PC-3 (cell line): ENCODE measurements at regions not wholly inside any gene's neighbourhood (a gene's known extent, or its start where the extent isn't known, plus 50 kb on each side); places are given as distances from the start of the nearest gene placed in this dataset.
"Not testable (repeated sequence)": the region's sequence is repeated elsewhere in the genome, so short reads cannot be mapped to it uniquely, and the experiment has no call there.

Source experiments
- ATAC-seq: fragments of 200-7000 bp; cut with Tn5 transposase; 2 replicates; pipeline ENCODE4 v1.9.1; 2020; ENCODE audit warnings: mild to moderate bottlenecking, moderate library complexity
- BruUV-seq: library from RNA; stranded (reverse); fragments of 400-500 nt; replicated peaks from 2 replicates; lab custom pipeline; 2021; lab: Mats Ljungman, UMichigan
- CTCF ChIA-PET: fragments of 300-600 bp; sonication (Branson Sonifier 250); formaldehyde crosslinking; loops from one replicate; lab custom pipeline; 2022; ENCODE audit warnings: antibody characterized with exemption; lab: Charles Lee
- POLR2A ChIA-PET: fragments of 300-600 bp; sonication (Branson Sonifier 250); formaldehyde crosslinking; loops from one replicate; lab custom pipeline; 2022; ENCODE audit warnings: antibody characterized with exemption; ENCODE audit not compliant: unreplicated experiment; lab: Charles Lee
- DNase-seq: peaks from one replicate; pipeline ENCODE4 v3.0.0-alpha.2; 2015
- H2AFZ ChIP-seq: fragments of 300-600 bp; sonication (generic); 2 replicates; pipeline ENCODE4 v1.6.0; 2016; ENCODE audit warnings: antibody characterized with exemption, low read length
- H3F3A ChIP-seq: fragments of 300-600 bp; sonication (generic); one replicate; pipeline ENCODE4 v1.6.0; 2017; ENCODE audit warnings: antibody characterized with exemption, low read length, control low read depth, mild to moderate bottlenecking; ENCODE audit not compliant: unreplicated experiment
- H3K27ac ChIP-seq: fragments of 300-600 bp; sonication (generic); 2 replicates; pipeline ENCODE4 v1.5.1; 2016; ENCODE audit warnings: mild to moderate bottlenecking, low read length
- H3K27me3 ChIP-seq: fragments of 300-600 bp; sonication (generic); 2 replicates; pipeline ENCODE4 v1.6.1; 2016; ENCODE audit warnings: low read length, mixed read lengths
- H3K36me3 ChIP-seq: fragments of 300-600 bp; sonication (generic); 2 replicates; pipeline ENCODE4 v1.6.1; 2016; ENCODE audit warnings: low read depth, mixed run types, low read length, mixed read lengths
- H3K4me1 ChIP-seq: fragments of 300-600 bp; sonication (generic); 2 replicates; pipeline ENCODE4 v1.5.1; 2016; ENCODE audit warnings: low read length; ENCODE audit not compliant: insufficient read depth
- H3K4me2 ChIP-seq: fragments of 300-600 bp; sonication (generic); 2 replicates; pipeline ENCODE4 v1.6.0; 2016; ENCODE audit warnings: low read length
- H3K4me3 ChIP-seq: fragments of 300-600 bp; sonication (generic); 2 replicates; pipeline ENCODE4 v1.5.1; 2016; ENCODE audit warnings: mild to moderate bottlenecking, low read length, mixed read lengths
- H3K79me2 ChIP-seq: fragments of 300-600 bp; sonication (generic); 2 replicates; pipeline ENCODE4 v1.6.1; 2017; ENCODE audit warnings: low read length, mixed read lengths
- H3K9ac ChIP-seq: fragments of 300-600 bp; sonication (generic); 2 replicates; pipeline ENCODE4 v1.6.0; 2016; ENCODE audit warnings: mild to moderate bottlenecking, low read length
- H3K9me2 ChIP-seq: fragments of 300-600 bp; sonication (generic); replicated peaks from 2 replicates; pipeline ENCODE4 v1.6.1; 2016; ENCODE audit warnings: mixed run types, low read length, mixed read lengths
- H3K9me3 ChIP-seq: fragments of 300-600 bp; sonication (generic); 2 replicates; pipeline ENCODE4 v1.6.1; 2016; ENCODE audit warnings: low read length, mixed read lengths
- H4K20me1 ChIP-seq: fragments of 300-600 bp; sonication (generic); 2 replicates; pipeline ENCODE4 v1.6.1; 2016; ENCODE audit warnings: low read length, mixed read lengths
- CTCF ChIP-seq: fragments of 300-600 bp; sonication (generic); conservative IDR thresholded peaks from 2 replicates; pipeline ENCODE4 v1.5.1; 2017; ENCODE audit warnings: antibody characterized with exemption, low read depth, mild to moderate bottlenecking, low read length
- EZH2 ChIP-seq: fragments of 300-600 bp; sonication (generic); IDR thresholded peaks from one replicate; pipeline ENCODE4 v1.6.1; 2017; ENCODE audit warnings: antibody characterized with exemption, mild to moderate bottlenecking, low read length; ENCODE audit not compliant: unreplicated experiment
- EZH2phosphoT487 ChIP-seq: fragments of 300-600 bp; sonication (generic); IDR thresholded peaks from 2 replicates; pipeline ENCODE4 v1.6.1; 2018; ENCODE audit warnings: mild to moderate bottlenecking, antibody characterized with exemption, low read length, borderline replicate concordance
- intact Hi-C: fragments of 100-400 bp; cut with micrococcal nuclease; formaldehyde crosslinking; loops from 2 replicates; pipeline ENCODE4 v1.9.0; 2023

DNA sequence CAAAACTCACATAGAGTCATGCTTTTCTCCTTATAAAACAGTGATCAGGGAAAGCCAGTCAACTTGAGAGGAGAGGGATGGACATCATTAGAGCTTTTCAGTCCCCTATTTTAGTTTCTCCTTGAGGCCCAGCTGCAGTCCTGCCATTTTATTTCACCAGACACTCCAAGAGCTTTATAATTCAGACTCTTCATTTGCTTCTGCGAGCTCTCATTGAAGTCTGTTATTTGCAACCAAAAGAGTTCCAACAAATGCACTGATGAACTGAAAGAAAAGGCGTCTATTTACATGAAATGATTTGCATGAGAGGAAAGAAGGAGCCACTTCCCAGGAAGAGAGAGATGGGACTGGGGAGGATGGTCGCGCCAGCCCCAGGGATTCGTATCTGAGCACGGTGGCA is 86.8 kb downstream of the NDUFA12 start:
- BruUV-seq: no TSS peak
- Histone ChIP-seq H3K36me3 (no peaks in the 10 kb centered on the region), H3K4me3 (no peak overlapping the region), H3K9me2 (no peaks in the 10 kb centered on the region), H3K4me1 (no peaks in the 10 kb centered on the region), H3K9me3 (no peaks in the 10 kb centered on the region), H3K9ac (no peak overlapping the region), H4K20me1 (no peaks in the 10 kb centered on the region), H2AFZ (no peak overlapping the region), H3K27me3 (no peaks in the 10 kb centered on the region), H3F3A (no peaks in the 10 kb centered on the region), H3K27ac (no peak overlapping the region), H3K79me2 (no peaks in the 10 kb centered on the region), H3K4me2 (no peak overlapping the region)
- TF ChIP-seq EZH2: no peak
- TF ChIP-seq EZH2phosphoT487: no peak
- TF ChIP-seq CTCF: no peak
- DNase-seq: no peak
- ChIA-PET POLR2A (no interaction called here), CTCF (no interaction called here)
- ATAC-seq: no peak
- intact Hi-C loops: no loop called here

DNA sequence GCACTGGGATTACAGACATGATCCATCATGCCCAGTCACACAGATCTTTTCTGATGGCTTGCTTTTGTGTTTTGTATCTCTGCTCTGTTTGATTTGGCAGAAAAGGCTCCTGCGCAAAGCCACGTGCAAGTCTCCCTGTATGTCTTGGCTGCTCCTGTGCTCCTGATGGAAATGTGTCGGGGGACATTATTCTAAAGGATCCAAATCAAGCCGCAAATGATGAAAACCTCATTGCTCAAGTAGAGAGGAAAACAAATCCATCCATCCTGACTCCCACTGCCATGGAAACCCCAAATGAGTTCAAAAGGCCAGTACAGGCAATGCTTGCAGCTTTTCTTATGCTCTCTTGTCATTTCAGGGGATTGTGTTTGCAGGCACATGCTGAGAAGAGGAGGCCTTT is 93.8 kb downstream of the NDUFA12 start:
- BruUV-seq: no TSS peak
- Histone ChIP-seq H4K20me1 (no peaks in the 10 kb centered on the region), H3K79me2 (no peaks in the 10 kb centered on the region), H3K9me3 (no peaks in the 10 kb centered on the region), H3K4me2 (no peak overlapping the region), H3K4me3 (no peak overlapping the region), H2AFZ (no peak overlapping the region), H3K9ac (no peak overlapping the region), H3K9me2 (no peaks in the 10 kb centered on the region; the same call in 1 of the 2 replicates), H3K27ac (no peak overlapping the region), H3F3A (no peaks in the 10 kb centered on the region), H3K36me3 (no peaks in the 10 kb centered on the region), H3K27me3 (0 out of 2 replicates have a peak, but pooled peaks cover 3% of the 10 kb centered on the region), H3K4me1 (no peaks in the 10 kb centered on the region)
- ChIA-PET POLR2A (no interaction called here), CTCF (no interaction called here)
- ATAC-seq (no peak), DNase-seq (no peak)
- TF ChIP-seq EZH2: no peak
- no peak for TF ChIP-seq EZH2phosphoT487
- TF ChIP-seq CTCF: no peak
- intact Hi-C loops: no loop called here

- H2AFZ ChIP-seq, POLR2A ChIA-PET, H3K9ac ChIP-seq, H3K4me1 ChIP-seq, H3K36me3 ChIP-seq, H3K9me3 ChIP-seq, H3K79me2 ChIP-seq, DNase-seq, H4K20me1 ChIP-seq, H3K27ac ChIP-seq, H3F3A ChIP-seq, H3K9me2 ChIP-seq, H3K4me2 ChIP-seq, H3K27me3 ChIP-seq, ATAC-seq, intact Hi-C loops, H3K4me3 ChIP-seq, BruUV-seq, CTCF ChIA-PET: not testable (repeated sequence)
Measured at GRCh38 chr12:94905749-94906148, 97.7 kb downstream of the NDUFA12 start.
